ENCODE measurements at regions not wholly inside any gene's neighbourhood (a gene's known extent, or its start where the extent isn't known, plus 50 kb on each side); places are given as distances from the start of the nearest gene placed in this dataset.

GRCh38 chr11:15905366-15906104 lies 450.8 kb downstream of the SOX6 start:
- DNase-seq (ENCODE audit: low read depth in 2 of 2), result no peak

- DNase-seq (ENCODE audit: low read depth in 2 of 2), result no peak
Measured at GRCh38 chr11:15906481-15907035, 449.8 kb downstream of the SOX6 start.

GRCh38 chr11:15907806-15908205 lies 448.5 kb downstream of the SOX6 start:
- no peak for DNase-seq (ENCODE audit: low read depth in 2 of 2)

- DNase-seq (ENCODE audit: low read depth in 2 of 2), result no peak
Measured at GRCh38 chr11:15909937-15910598, 446.3 kb downstream of the SOX6 start.

- DNase-seq (ENCODE audit: low read depth in 2 of 2), result no peak
Measured at GRCh38 chr11:15910761-15911160, 445.6 kb downstream of the SOX6 start.

GRCh38 chr11:15911377-15912044 lies 444.8 kb downstream of the SOX6 start:
- no peak for DNase-seq (ENCODE audit: low read depth in 2 of 2)

- DNase-seq (ENCODE audit: low read depth in 2 of 2), result no peak
Measured at GRCh38 chr11:15912291-15912690, 444.1 kb downstream of the SOX6 start.

GRCh38 chr11:15912825-15913224 lies 443.5 kb downstream of the SOX6 start:
- no peak for DNase-seq (ENCODE audit: low read depth in 2 of 2)

- no peak for DNase-seq (ENCODE audit: low read depth in 2 of 2)
Measured at GRCh38 chr11:15913261-15913660, 443.1 kb downstream of the SOX6 start.
